GM23338 (cell line): ENCODE measurements at regions not wholly inside any gene's neighbourhood (a gene's known extent, or its start where the extent isn't known, plus 50 kb on each side); places are given as distances from the start of the nearest gene placed in this dataset.

ENCODE experiments used
- ATAC-seq: fragments of 200-7000 bp; cut with Tn5 transposase; 3 replicates; pipeline ENCODE4 v1.9.1; 2020
- DNase-seq: peaks from one replicate; pipeline ENCODE4 v3.0.0-alpha.2; 2015; ENCODE audit warnings: low spot score
- H2AFZ ChIP-seq: fragments of 200-600 bp; sonication (generic); 2 replicates; pipeline ENCODE4 v1.8.0; 2016; ENCODE audit warnings: antibody characterized with exemption, mild to moderate bottlenecking, moderate library complexity
- H3F3A ChIP-seq: fragments of 200-600 bp; sonication (generic); replicated peaks from 2 replicates; pipeline ENCODE4 v1.8.0; 2017; ENCODE audit warnings: antibody characterized with exemption, mixed run types, low read depth
- H3K27ac ChIP-seq: fragments of 200-600 bp; sonication (generic); 2 replicates; pipeline ENCODE4 v1.6.1; 2016; ENCODE audit warnings: low read depth
- H3K27me3 ChIP-seq: fragments of 200-600 bp; sonication (generic); 2 replicates; pipeline ENCODE4 v1.8.0; 2016; ENCODE audit warnings: mild to moderate bottlenecking, mixed run types, moderate library complexity; ENCODE audit not compliant: insufficient read depth
- H3K36me3 ChIP-seq: fragments of 200-600 bp; sonication (generic); 2 replicates; pipeline ENCODE4 v1.8.0; 2016; ENCODE audit warnings: mild to moderate bottlenecking; ENCODE audit not compliant: insufficient read depth
- H3K4me1 ChIP-seq: fragments of 200-600 bp; sonication (generic); 2 replicates; pipeline ENCODE4 v1.8.0; 2016; ENCODE audit warnings: mild to moderate bottlenecking, moderate library complexity; ENCODE audit not compliant: insufficient read depth
- H3K4me2 ChIP-seq: fragments of 200-600 bp; sonication (generic); 2 replicates; pipeline ENCODE4 v1.7.1; 2017; ENCODE audit warnings: mixed run types
- H3K4me3 ChIP-seq: fragments of 200-600 bp; sonication (generic); 2 replicates; pipeline ENCODE4 v1.6.1; 2016; ENCODE audit warnings: mixed run types
- H3K79me2 ChIP-seq: fragments of 200-600 bp; sonication (generic); replicated peaks from 2 replicates; pipeline ENCODE4 v1.8.0; 2017; ENCODE audit warnings: mild to moderate bottlenecking; ENCODE audit not compliant: insufficient read depth
- H3K9me2 ChIP-seq: fragments of 200-600 bp; sonication (generic); 2 replicates; pipeline ENCODE4 v1.8.0; 2017; ENCODE audit not compliant: insufficient read depth
- H4K20me1 ChIP-seq: fragments of 200-600 bp; sonication (generic); replicated peaks from 2 replicates; pipeline ENCODE4 v1.8.0; 2017; ENCODE audit warnings: mild to moderate bottlenecking; ENCODE audit not compliant: insufficient read depth
- H3K27ac Mint-ChIP-seq: 2 replicates; pipeline ENCODE4 v1.8.0; 2020; ENCODE audit warnings: inconsistent platforms, mild to moderate bottlenecking, moderate library complexity, mixed read lengths
- H3K27me3 Mint-ChIP-seq: 3 replicates; pipeline ENCODE4 v1.8.0; 2022; ENCODE audit warnings: low read depth, mild to moderate bottlenecking, moderate library complexity, mixed read lengths, inconsistent platforms; ENCODE audit not compliant: insufficient read depth, poor library complexity
- H3K36me3 Mint-ChIP-seq: 3 replicates; pipeline ENCODE4 v1.8.0; 2021; ENCODE audit warnings: low read depth, mild to moderate bottlenecking, inconsistent platforms, moderate library complexity, mixed read lengths
- H3K4me1 Mint-ChIP-seq: 3 replicates; pipeline ENCODE4 v1.8.0; 2020; ENCODE audit warnings: mild to moderate bottlenecking, inconsistent platforms, mixed read lengths
- H3K4me3 Mint-ChIP-seq: 3 replicates; pipeline ENCODE4 v1.8.0; 2021; ENCODE audit warnings: moderate library complexity, mild to moderate bottlenecking, inconsistent platforms, mixed read lengths
- H3K9me3 Mint-ChIP-seq: 3 replicates; pipeline ENCODE4 v1.8.0; 2020; ENCODE audit warnings: moderate library complexity, mild to moderate bottlenecking, inconsistent platforms, mixed read lengths
- CREB1 ChIP-seq: fragments of 250-450 bp; sonication (Bioruptor Pico); IDR thresholded peaks from 2 replicates; pipeline ENCODE4 v1.5.0; 2020; ENCODE audit warnings: low read depth, mild to moderate bottlenecking, moderate library complexity
- CTCF ChIP-seq, 2 experiments: fragments of 200-600 bp in 1 of 2; sonication (generic) in 1 of 2; conservative IDR thresholded peaks; 2 replicates each; pipeline versions ENCODE4 v1.5.1 to v1.6.1; 2016 to 2017; ENCODE audit warnings: antibody characterized with exemption in 2 of 2, low read depth in 2 of 2, mild to moderate bottlenecking in 2 of 2, moderate library complexity in 1 of 2
- ETS1 ChIP-seq: IDR thresholded peaks from 2 replicates; pipeline ENCODE4 v1.6.1; 2016; ENCODE audit warnings: antibody characterized with exemption
- EZH2 ChIP-seq: fragments of 200-600 bp; sonication (generic); IDR thresholded peaks from one replicate; pipeline ENCODE4 v1.8.0; 2017; ENCODE audit warnings: antibody characterized with exemption, mild to moderate bottlenecking, low read depth; ENCODE audit not compliant: unreplicated experiment
- EZH2phosphoT487 ChIP-seq: fragments of 200-600 bp; sonication (generic); IDR thresholded peaks from one replicate; pipeline ENCODE4 v1.8.1; 2018; ENCODE audit warnings: antibody characterized with exemption; ENCODE audit not compliant: unreplicated experiment
- JUNB ChIP-seq: IDR thresholded peaks from one replicate; pipeline ENCODE4 v1.6.1; 2016; ENCODE audit warnings: antibody characterized with exemption; ENCODE audit not compliant: unreplicated experiment
- NANOG ChIP-seq: IDR thresholded peaks from 2 replicates; pipeline ENCODE4 v1.6.1; 2016; ENCODE audit warnings: antibody characterized with exemption, borderline replicate concordance
- POLR2AphosphoS5 ChIP-seq: IDR thresholded peaks from 2 replicates; pipeline ENCODE4 v1.6.1; 2016; ENCODE audit warnings: antibody characterized with exemption, low read depth
- REST ChIP-seq: IDR thresholded peaks from one replicate; pipeline ENCODE4 v1.6.1; 2018; ENCODE audit warnings: antibody characterized with exemption; ENCODE audit not compliant: unreplicated experiment
- STAT1 ChIP-seq: IDR thresholded peaks from one replicate; pipeline ENCODE4 v1.6.1; 2016; ENCODE audit warnings: antibody characterized with exemption; ENCODE audit not compliant: unreplicated experiment
- ZNF114 ChIP-seq: fragments of 250-450 bp; sonication (Bioruptor Pico); IDR thresholded peaks from 2 replicates; pipeline ENCODE4 v1.5.0; 2020; ENCODE audit warnings: mild to moderate bottlenecking, moderate library complexity
- ZNF331 ChIP-seq: fragments of 250-450 bp; sonication (Bioruptor Pico); IDR thresholded peaks from 2 replicates; pipeline ENCODE4 v1.5.0; 2020; ENCODE audit warnings: low read depth, mild to moderate bottlenecking, moderate library complexity
- ZNF462 ChIP-seq: fragments of 250-450 bp; sonication (Bioruptor Pico); IDR thresholded peaks from 2 replicates; pipeline ENCODE4 v1.5.0; 2020; ENCODE audit warnings: mild to moderate bottlenecking, moderate library complexity

- Histone ChIP-seq H3K36me3 (no peaks in the 10 kb centered on the region), H2AFZ (no peak overlapping the region), H4K20me1 (no peaks in the 10 kb centered on the region), H3K27me3 (no peaks in the 10 kb centered on the region), H3K4me3 (no peak overlapping the region), H3K4me2 (no peak overlapping the region), H3F3A (no peaks in the 10 kb centered on the region), H3K9me2 (no peaks in the 10 kb centered on the region), H3K4me1 (no peaks in the 10 kb centered on the region), H3K27ac (no peak overlapping the region), H3K79me2 (no peaks in the 10 kb centered on the region)
- TF ChIP-seq CTCF (conservative IDR thresholded peaks at IDR 0.05; ENCODE audit: low read depth in 2 of 2) (no peak), EZH2phosphoT487 (no peak), ZNF462 (CRISPR knock-in tag) (no peak), EZH2 (no peak), CREB1 (CRISPR knock-in tag) (no peak), REST (no peak), ZNF114 (no peak), POLR2AphosphoS5 (no peak), JUNB (no peak), NANOG (no peak), ZNF331 (CRISPR knock-in tag) (no peak), STAT1 (no peak), ETS1 (no peak)
- H3K9me3 Mint-ChIP-seq: no peaks in the 10 kb centered on the region
- no peak for DNase-seq
- H3K4me1 Mint-ChIP-seq: no peaks in the 10 kb centered on the region
- no peaks in the 10 kb centered on the region for H3K36me3 Mint-ChIP-seq
- no peak overlapping the region for H3K4me3 Mint-ChIP-seq
- H3K27me3 Mint-ChIP-seq: no peaks in the 10 kb centered on the region
- H3K27ac Mint-ChIP-seq: no peak overlapping the region
- ATAC-seq: no peak
Measured at GRCh38 chr11:107136892-107137291, 118.6 kb upstream of the GUCY1A2 start.
